Trophoblast cell (in vitro differentiated cells and primary cell): ENCODE measurements at regions not wholly inside any gene's neighbourhood (a gene's known extent, or its start where the extent isn't known, plus 50 kb on each side); places are given as distances from the start of the nearest gene placed in this dataset.

Experiments used
- DNase-seq, 2 donors: peaks; one replicate each; pipeline ENCODE4 v3.0.0-alpha.2; 2016
- H2AFZ ChIP-seq: 2 replicates; pipeline ENCODE4 v1.6.1; 2013; ENCODE audit warnings: low read length, moderate library complexity, mild to moderate bottlenecking; ENCODE audit not compliant: insufficient read depth, poor library complexity
- H2AK5ac ChIP-seq: 2 replicates; pipeline ENCODE4 v1.6.1; 2013; ENCODE audit warnings: mild to moderate bottlenecking, low read length
- H2BK120ac ChIP-seq: 2 replicates; pipeline ENCODE4 v1.6.1; 2013; ENCODE audit warnings: low read length, mild to moderate bottlenecking, moderate library complexity; ENCODE audit not compliant: insufficient read depth, poor library complexity
- H2BK12ac ChIP-seq: 2 replicates; pipeline ENCODE4 v1.6.1; 2013; ENCODE audit warnings: mild to moderate bottlenecking, low read length, moderate library complexity
- H2BK5ac ChIP-seq: 2 replicates; pipeline ENCODE4 v1.6.1; 2013; ENCODE audit warnings: low read length, low read depth, moderate library complexity, mild to moderate bottlenecking; ENCODE audit not compliant: poor library complexity
- H3K14ac ChIP-seq: 2 replicates; pipeline ENCODE4 v1.6.1; 2013; ENCODE audit warnings: mild to moderate bottlenecking, low read length
- H3K18ac ChIP-seq: 2 replicates; pipeline ENCODE4 v1.6.1; 2013; ENCODE audit warnings: mild to moderate bottlenecking, low read length
- H3K23ac ChIP-seq: 2 replicates; pipeline ENCODE4 v1.6.1; 2013; ENCODE audit warnings: low read length
- H3K27ac ChIP-seq: 2 replicates; pipeline ENCODE4 v1.5.1; 2013; ENCODE audit warnings: low read depth, mild to moderate bottlenecking, inconsistent platforms, low read length, moderate library complexity
- H3K27me3 ChIP-seq: 2 replicates; pipeline ENCODE4 v1.6.1; 2013; ENCODE audit warnings: inconsistent platforms, mild to moderate bottlenecking, low read length, moderate library complexity; ENCODE audit not compliant: insufficient read depth
- H3K36me3 ChIP-seq, 2 experiments: 1 replicate in 1 of 2; 2 replicates in 1 of 2; pipeline ENCODE4 v1.6.1; 2013; ENCODE audit warnings: low read length in 2 of 2, mild to moderate bottlenecking in 2 of 2, moderate library complexity in 1 of 2; ENCODE audit not compliant: insufficient read depth in 2 of 2, control insufficient read depth in 1 of 2
- H3K4ac ChIP-seq: 2 replicates; pipeline ENCODE4 v1.6.1; 2013; ENCODE audit warnings: low read depth, mild to moderate bottlenecking, low read length, moderate library complexity
- H3K4me1 ChIP-seq, 2 experiments: 1 replicate in 1 of 2; 2 replicates in 1 of 2; pipeline ENCODE4 v1.6.1; 2013; ENCODE audit warnings: low read length in 2 of 2, mild to moderate bottlenecking in 2 of 2, moderate library complexity in 1 of 2; ENCODE audit not compliant: insufficient read depth in 2 of 2, control insufficient read depth in 1 of 2
- H3K4me2 ChIP-seq: 2 replicates; pipeline ENCODE4 v1.6.1; 2013; ENCODE audit warnings: inconsistent platforms, mild to moderate bottlenecking, low read length, moderate library complexity
- H3K4me3 ChIP-seq: 2 replicates; pipeline ENCODE4 v1.5.1; 2013; ENCODE audit warnings: mild to moderate bottlenecking, low read depth, low read length, inconsistent platforms
- H3K79me1 ChIP-seq: one replicate; pipeline ENCODE4 v1.6.1; 2013; ENCODE audit warnings: low read length
- H3K79me2 ChIP-seq: 2 replicates; pipeline ENCODE4 v1.6.1; 2013; ENCODE audit warnings: low read length, mild to moderate bottlenecking; ENCODE audit not compliant: control insufficient read depth, insufficient read depth, poor library complexity
- H3K9ac ChIP-seq: 2 replicates; pipeline ENCODE4 v1.6.1; 2013; ENCODE audit warnings: mild to moderate bottlenecking, low read length
- H3K9me3 ChIP-seq: 2 replicates; pipeline ENCODE4 v1.6.1; 2013; ENCODE audit warnings: low read depth, mild to moderate bottlenecking, control low read depth, inconsistent platforms, low read length; ENCODE audit not compliant: insufficient read depth
- H4K12ac ChIP-seq: 2 replicates; pipeline ENCODE4 v1.6.1; 2013; ENCODE audit warnings: low read depth, mild to moderate bottlenecking, low read length, moderate library complexity
- H4K8ac ChIP-seq: 2 replicates; pipeline ENCODE4 v1.6.1; 2013; ENCODE audit warnings: low read depth, mild to moderate bottlenecking, low read length, moderate library complexity
- H4K91ac ChIP-seq: one replicate; pipeline ENCODE4 v1.6.1; 2013; ENCODE audit warnings: low read depth, mild to moderate bottlenecking, low read length, moderate library complexity
- WGBS: extraction: QIAGEN DNeasy Blood & Tissue Kit; methylation state at CpG from one replicate; pipeline ENCODE4 v1.1.7; 2013; ENCODE audit warnings: missing lambda C conversion rate; ENCODE audit not compliant: insufficient read length, insufficient coverage; ENCODE audit errors: extremely low coverage; 5-methylcytosine and 5-hydroxymethylcytosine counted together

DNA sequence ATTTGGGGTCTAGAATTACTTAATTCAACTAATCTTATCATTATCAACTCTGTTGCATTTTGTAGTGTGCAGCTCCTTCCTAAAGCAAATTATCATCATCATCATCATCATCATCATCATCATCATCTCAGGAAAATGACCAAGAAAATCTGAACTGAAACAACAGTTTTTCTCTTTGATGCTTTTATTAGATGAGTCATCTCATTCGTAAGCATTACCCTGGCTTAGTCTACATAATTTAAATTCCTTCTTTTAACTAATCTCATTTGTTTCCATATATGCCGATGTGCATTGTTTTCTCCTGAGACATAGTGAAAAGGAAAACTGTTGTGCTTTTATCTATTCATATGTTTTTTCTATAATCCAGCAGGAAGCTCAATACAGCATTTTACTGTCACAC lies 173.0 kb upstream of the PDE4D start:
- WGBS = no CpG with 5 or more reads among the region's 2 CpGs
- H3K9ac ChIP-seq = no peak overlapping the region
- H3K4me3 ChIP-seq = no peak overlapping the region

DNA sequence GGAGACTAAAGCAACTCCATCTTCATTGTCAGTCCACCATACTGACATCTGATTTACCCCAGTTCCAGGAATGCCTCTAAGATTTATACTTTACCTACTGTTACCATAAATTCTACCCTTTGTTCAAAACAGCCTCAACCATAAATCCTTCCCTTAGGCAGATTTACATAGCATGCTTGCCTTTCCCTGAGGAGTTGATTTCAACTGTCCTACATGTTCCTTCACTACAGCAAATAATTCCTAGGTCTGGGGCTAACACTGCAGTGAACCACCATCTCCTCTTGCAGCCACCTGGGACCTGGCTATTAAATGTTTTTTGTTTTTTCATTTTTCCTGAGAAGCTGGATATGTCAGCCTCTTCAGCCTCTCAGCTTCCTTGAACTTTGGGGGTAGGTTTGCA lies 166.9 kb upstream of the PDE4D start:
- Histone ChIP-seq H3K36me3 (no peaks in the 10 kb centered on the region), H2BK12ac (no peak overlapping the region), H2BK5ac (no peak overlapping the region), H4K12ac (no peak overlapping the region), H4K91ac (no peak overlapping the region), H2BK120ac (no peak overlapping the region), H3K23ac (no peak overlapping the region), H3K9me3 (no peaks in the 10 kb centered on the region), H4K8ac (no peak overlapping the region), H3K4me1 (no peaks in the 10 kb centered on the region), H3K18ac (no peak overlapping the region), H3K27me3 (no peaks in the 10 kb centered on the region), H3K14ac (no peak overlapping the region), H3K27ac (no peak overlapping the region), H3K79me2 (no peaks in the 10 kb centered on the region), H3K79me1 (no peaks in the 10 kb centered on the region), H3K4ac (no peak overlapping the region), H2AK5ac (no peak overlapping the region), H3K9ac (no peak overlapping the region), H3K4me3 (no peak overlapping the region), H3K4me2 (no peak overlapping the region), H2AFZ (no peak overlapping the region)
- no peak for DNase-seq

More for the DNA sequence above, 173.0 kb upstream of the PDE4D start:
- no peak overlapping the region for H4K12ac ChIP-seq
- no peaks in the 10 kb centered on the region for H3K36me3 ChIP-seq
- no peak overlapping the region for H3K4ac ChIP-seq
- no peaks in the 10 kb centered on the region for H3K79me1 ChIP-seq
- H3K4me2 ChIP-seq = no peak overlapping the region
- H2BK5ac ChIP-seq = no peak overlapping the region
- H2AK5ac ChIP-seq = no peak overlapping the region
- H3K14ac ChIP-seq = no peak overlapping the region
- no peaks in the 10 kb centered on the region for H3K79me2 ChIP-seq
- no peak overlapping the region for H2AFZ ChIP-seq
- H4K91ac ChIP-seq = no peak overlapping the region
- H3K27me3 ChIP-seq = no peaks in the 10 kb centered on the region
- no peaks in the 10 kb centered on the region for H3K4me1 ChIP-seq
- no peaks in the 10 kb centered on the region for H3K9me3 ChIP-seq
- no peak overlapping the region for H2BK12ac ChIP-seq
- H4K8ac ChIP-seq = no peak overlapping the region
- no peak overlapping the region for H2BK120ac ChIP-seq
- H3K18ac ChIP-seq = no peak overlapping the region
- H3K23ac ChIP-seq = no peak overlapping the region
- H3K27ac ChIP-seq = no peak overlapping the region
- no peak for DNase-seq

DNA sequence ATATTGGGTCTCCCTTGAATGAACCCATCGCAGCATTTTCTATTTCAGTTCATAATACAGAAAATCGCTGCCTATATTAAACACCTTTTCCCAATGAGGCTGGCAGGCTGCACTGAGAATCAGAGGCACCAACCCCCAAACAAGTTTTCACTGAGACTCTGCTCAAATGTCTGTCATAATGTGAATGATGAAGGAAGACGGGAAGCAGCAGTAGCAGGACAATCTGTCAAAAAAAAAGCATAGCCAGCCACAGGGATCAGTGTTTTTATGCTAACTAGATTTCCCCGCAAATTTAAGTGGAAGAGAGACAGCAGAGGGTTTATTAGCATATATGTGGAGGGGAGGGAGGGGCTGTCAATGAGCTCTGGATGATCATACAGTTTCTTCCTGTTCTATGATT lies 162.7 kb upstream of the PDE4D start:
- Histone ChIP-seq H3K23ac (no peak overlapping the region), H3K27me3 (no peaks in the 10 kb centered on the region), H3K4ac (no peak overlapping the region), H4K91ac (no peak overlapping the region), H3K79me1 (no peaks in the 10 kb centered on the region), H4K12ac (no peak overlapping the region), H2AK5ac (no peak overlapping the region), H3K4me1 (no peaks in the 10 kb centered on the region), H3K14ac (no peak overlapping the region), H2BK5ac (no peak overlapping the region), H3K79me2 (no peaks in the 10 kb centered on the region), H3K9me3 (no peaks in the 10 kb centered on the region), H3K18ac (no peak overlapping the region), H3K27ac (no peak overlapping the region), H2AFZ (no peak overlapping the region), H2BK120ac (no peak overlapping the region), H3K4me3 (no peak overlapping the region), H3K4me2 (no peak overlapping the region), H4K8ac (no peak overlapping the region), H3K9ac (no peak overlapping the region), H3K36me3 (no peaks in the 10 kb centered on the region), H2BK12ac (no peak overlapping the region)
- DNase-seq = no peak
- no CpG with 5 or more reads among the region's 4 CpGs for WGBS

DNA sequence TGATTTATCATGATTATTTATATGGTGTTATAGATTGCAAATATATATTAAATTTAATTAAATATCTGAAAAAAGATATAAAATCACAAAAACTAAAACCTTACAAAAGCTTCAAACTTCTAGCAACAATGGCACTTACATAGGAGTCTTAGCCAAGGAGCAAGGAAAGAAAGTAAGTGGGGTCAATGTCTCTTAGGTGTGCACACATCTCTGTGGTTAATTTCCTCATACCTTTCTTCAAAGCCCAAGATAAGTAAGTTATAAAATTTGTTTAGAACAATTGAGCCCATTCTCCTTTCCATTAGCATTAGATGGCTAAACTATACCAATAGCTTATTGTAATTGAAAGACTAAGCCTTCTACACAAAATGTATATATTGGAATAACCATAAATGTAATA lies 161.6 kb upstream of the PDE4D start:
- Histone ChIP-seq H4K91ac (no peak overlapping the region), H3K4me3 (no peak overlapping the region), H3K4me1 (no peaks in the 10 kb centered on the region), H3K4ac (no peak overlapping the region), H3K4me2 (no peak overlapping the region), H3K18ac (no peak overlapping the region), H3K27me3 (no peaks in the 10 kb centered on the region), H3K9ac (no peak overlapping the region), H3K23ac (no peak overlapping the region), H4K8ac (no peak overlapping the region), H3K14ac (no peak overlapping the region), H4K12ac (no peak overlapping the region), H3K27ac (no peak overlapping the region), H2BK5ac (no peak overlapping the region), H3K79me1 (no peaks in the 10 kb centered on the region), H3K9me3 (no peaks in the 10 kb centered on the region), H3K79me2 (no peaks in the 10 kb centered on the region), H2AK5ac (no peak overlapping the region), H2BK120ac (no peak overlapping the region), H2BK12ac (no peak overlapping the region), H3K36me3 (no peaks in the 10 kb centered on the region), H2AFZ (no peak overlapping the region)
- DNase-seq = no peak
